DOHH2 (cell line): ENCODE measurements at regions not wholly inside any gene's neighbourhood (a gene's known extent, or its start where the extent isn't known, plus 50 kb on each side); places are given as distances from the start of the nearest gene placed in this dataset.

Experiments used
- CTCF ChIP-seq: fragments of 200-600 bp; sonication (generic); IDR thresholded peaks from one replicate; pipeline ENCODE4 v1.5.1; 2014; ENCODE audit warnings: antibody characterized with exemption, mild to moderate bottlenecking, low read depth, low read length; ENCODE audit not compliant: poor library complexity, severe bottlenecking
- EZH2phosphoT487 ChIP-seq: fragments of 200-600 bp; sonication (generic); IDR thresholded peaks from 2 replicates; pipeline ENCODE4 v1.6.1; 2017; ENCODE audit warnings: borderline replicate concordance, mild to moderate bottlenecking, antibody characterized with exemption, low read length, moderate library complexity, mixed read lengths

- TF ChIP-seq CTCF (no peak), EZH2phosphoT487 (no peak)
Observed at GRCh38 chr10:52977581-52977980, 205.0 kb upstream of the MBL2 start.
